GM13976 (cell line): ENCODE measurements at regions not wholly inside any gene's neighbourhood (a gene's known extent, or its start where the extent isn't known, plus 50 kb on each side); places are given as distances from the start of the nearest gene placed in this dataset.

ENCODE experiments used
- DNase-seq: peaks from one replicate; pipeline ENCODE4 v3.0.0; 2012; ENCODE audit warnings: low spot score
- in situ Hi-C: fragments of 300-500 bp; cut with MboI; formaldehyde crosslinking; loops from one replicate; pipeline ENCODE4 v1.12.0; 2022; ENCODE audit warnings: low sequenced_read_pairs, mixed read lengths, inconsistent platforms; ENCODE audit not compliant: unreplicated experiment
- TF ChIP-seq, protein P1 (sequence below): IDR thresholded peaks from 2 replicates; pipeline ENCODE4 v1.5.1; 2012; ENCODE audit warnings: borderline replicate concordance, mild to moderate bottlenecking; ENCODE audit not compliant: insufficient read depth; ENCODE audit errors: extremely low read depth, missing control alignments, control extremely low read depth

DNA sequence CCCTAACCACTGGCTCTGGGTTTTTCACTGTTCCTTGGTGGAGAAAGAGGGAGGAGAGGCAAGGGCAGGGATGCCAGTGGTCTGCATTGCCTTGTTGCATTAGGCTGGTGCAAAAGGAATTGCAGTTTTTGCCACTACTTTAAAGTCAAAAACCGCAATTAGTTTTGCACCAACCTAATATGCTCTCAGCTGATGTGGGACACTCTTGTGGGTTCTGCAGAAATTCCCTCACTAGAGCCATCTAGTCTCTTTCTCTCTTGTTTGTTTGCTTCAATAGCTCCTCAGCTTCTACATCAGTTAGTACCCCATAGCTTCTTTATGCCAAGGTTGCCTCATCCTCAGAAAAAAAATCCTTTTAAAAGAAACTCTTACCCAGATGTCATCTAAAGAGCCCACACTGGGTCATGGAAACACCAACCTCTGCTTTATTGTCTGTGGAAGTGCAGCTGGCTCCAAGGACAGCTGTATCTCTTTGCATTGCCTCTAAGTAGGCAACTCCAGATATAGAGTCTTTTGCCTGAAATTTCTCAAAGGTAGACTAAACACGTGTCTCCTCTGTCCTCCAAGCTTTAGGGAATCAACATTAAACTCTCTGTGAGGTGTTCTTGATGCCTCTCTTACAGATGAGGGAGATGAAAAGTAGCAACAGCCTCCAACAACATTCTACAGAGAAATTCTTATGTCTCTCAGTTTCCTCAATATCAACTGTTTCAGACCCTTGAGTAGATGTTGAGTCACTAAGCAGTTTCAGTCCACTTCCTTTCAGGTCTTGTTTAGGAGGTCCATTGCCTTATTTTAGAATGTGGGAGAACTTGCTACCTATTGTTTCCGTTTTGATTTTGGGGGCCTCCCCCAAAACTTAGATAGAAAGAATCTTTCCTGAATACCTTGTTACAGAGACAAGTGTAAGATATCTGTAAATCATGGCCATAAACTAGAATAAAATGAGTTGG is 84.9 kb upstream of the MEF2C start:
- DNase-seq, result peak; percentile 10
- in situ Hi-C loops, result no loop called here
- TF ChIP-seq, protein P1, sequence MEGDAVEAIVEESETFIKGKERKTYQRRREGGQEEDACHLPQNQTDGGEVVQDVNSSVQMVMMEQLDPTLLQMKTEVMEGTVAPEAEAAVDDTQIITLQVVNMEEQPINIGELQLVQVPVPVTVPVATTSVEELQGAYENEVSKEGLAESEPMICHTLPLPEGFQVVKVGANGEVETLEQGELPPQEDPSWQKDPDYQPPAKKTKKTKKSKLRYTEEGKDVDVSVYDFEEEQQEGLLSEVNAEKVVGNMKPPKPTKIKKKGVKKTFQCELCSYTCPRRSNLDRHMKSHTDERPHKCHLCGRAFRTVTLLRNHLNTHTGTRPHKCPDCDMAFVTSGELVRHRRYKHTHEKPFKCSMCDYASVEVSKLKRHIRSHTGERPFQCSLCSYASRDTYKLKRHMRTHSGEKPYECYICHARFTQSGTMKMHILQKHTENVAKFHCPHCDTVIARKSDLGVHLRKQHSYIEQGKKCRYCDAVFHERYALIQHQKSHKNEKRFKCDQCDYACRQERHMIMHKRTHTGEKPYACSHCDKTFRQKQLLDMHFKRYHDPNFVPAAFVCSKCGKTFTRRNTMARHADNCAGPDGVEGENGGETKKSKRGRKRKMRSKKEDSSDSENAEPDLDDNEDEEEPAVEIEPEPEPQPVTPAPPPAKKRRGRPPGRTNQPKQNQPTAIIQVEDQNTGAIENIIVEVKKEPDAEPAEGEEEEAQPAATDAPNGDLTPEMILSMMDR, result no peak

DNA sequence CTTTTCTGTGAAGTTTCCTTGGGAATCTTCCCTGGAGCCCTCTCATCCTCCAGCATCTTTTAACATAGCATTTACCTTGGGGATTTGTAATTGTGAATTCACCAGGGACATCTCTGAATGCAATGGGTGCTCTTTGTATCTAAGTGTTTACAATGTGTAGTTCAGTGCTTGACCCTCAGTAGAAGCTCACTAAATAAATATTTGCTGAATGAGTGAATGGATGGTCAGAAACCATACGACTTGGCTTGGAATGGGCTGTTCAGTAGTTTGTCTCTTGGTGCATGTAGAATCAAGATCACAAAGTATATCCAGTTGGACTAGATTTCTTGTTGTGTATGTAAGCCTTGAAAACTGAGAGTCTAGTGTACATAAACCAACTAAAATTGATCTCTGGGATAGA is 81.8 kb upstream of the MEF2C start:
- in situ Hi-C loops, result no loop called here
- no peak for DNase-seq
- TF ChIP-seq, protein P1, result no peak

DNA sequence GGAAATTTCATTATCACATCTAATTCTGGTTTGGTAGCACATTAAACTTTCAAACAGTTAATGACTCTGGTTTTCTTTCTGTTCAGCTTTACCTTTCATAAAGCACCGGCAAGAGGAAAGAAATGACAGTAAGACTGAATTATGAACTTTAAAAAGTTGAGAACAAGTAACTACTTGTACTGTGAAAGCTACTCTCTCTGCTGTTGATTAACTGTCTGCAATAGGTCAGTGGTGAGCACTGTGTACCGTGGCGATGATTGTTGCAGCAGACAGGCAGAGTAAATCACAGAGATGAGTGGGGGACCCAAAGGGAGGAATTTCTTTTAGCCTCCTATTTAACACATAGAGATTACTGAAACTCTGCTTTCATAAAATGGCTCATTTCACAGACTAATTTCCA is 74.0 kb upstream of the MEF2C start:
- in situ Hi-C loops, result no loop called here
- TF ChIP-seq, protein P1, result no peak
- DNase-seq, result no peak

DNA sequence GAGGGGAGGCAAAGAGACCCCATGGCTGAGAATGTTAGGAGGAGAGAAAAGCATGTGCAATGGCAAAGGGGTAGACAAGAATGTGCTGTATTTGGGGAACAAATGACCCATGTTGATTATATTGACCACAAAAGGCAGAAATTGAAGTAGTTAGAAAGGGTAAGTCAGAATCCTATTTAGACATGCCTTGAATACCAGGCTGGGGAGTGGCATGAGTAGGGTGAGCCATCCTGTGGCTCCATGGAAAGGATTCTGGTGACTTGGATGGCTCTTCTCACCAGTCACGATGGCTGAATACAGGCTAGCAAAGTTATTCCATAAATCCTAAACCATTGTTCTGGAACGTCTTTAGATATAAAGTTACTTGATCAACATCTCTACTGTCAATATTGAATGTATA is 73.4 kb upstream of the MEF2C start:
- in situ Hi-C loops, result no loop called here
- no peak for DNase-seq
- TF ChIP-seq, protein P1, result no peak

DNA sequence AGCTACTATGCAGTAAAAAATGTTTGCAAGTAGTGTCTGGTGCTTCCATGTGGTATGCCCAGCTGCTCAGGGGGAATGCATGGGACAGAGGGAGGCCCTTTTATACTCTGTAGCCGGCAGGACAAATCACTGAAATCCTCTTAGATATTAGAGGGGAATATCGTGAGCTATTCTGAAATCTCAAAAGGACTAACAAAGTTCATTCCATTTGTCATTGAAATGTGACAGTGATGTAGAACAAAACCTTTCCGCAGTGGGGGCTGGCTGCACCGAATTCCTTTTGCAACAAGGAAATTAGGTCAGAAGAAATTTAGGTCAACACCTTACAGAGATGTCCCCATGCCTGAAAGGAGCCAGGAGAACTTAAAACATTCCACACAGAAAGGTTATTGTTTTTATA is 72.4 kb upstream of the MEF2C start:
- no peak for DNase-seq
- in situ Hi-C loops, result no loop called here
- TF ChIP-seq, protein P1, result no peak

DNA sequence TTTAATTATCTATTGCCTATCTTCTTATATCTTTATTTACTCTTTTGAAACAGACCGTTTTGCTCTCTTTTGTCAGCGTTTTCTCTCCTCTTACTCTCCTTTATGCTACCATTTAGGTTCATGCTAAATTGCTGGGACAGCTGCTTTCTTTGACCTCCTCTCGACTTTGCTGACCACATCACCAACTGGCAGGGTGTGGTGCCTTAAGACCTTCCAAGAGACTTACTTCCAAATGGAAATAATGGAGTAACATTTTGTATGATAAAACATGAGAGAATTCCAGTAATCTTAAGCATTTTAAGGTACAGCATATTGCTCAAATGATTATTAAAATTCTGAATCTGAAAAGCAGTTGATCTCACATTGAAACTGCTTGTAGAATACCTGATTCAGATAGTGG is 71.5 kb upstream of the MEF2C start:
- TF ChIP-seq, protein P1, result no peak
- DNase-seq, result no peak
- in situ Hi-C loops, result no loop called here
